ENCODE measurements at regions not wholly inside any gene's neighbourhood (a gene's known extent, or its start where the extent isn't known, plus 50 kb on each side); places are given as distances from the start of the nearest gene placed in this dataset.

DNA sequence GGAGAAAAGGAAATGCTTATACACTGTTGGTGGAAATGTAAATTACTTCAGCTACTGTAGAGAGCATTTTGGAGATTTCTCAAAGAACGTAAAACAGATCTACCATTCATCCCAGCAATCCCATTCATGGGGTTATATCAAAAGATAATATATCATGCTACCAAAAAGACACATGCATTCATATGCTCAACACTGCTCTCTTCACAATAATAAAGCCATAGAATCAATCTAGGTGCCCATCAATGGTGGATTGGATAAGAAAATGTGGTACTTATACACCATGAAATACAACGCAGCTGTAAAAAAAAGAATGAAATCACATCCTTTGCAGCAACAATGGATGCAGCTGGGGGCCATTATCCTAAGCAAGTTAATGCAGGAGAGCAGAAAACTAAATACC lies 1487.7 kb upstream of the SEL1L start:
- Histone ChIP-seq H3K4me3 (replicated peaks; ENCODE audit: low read depth, low read length) (no peak overlapping the region), H3K27me3 (replicated peaks; ENCODE audit: control insufficient read depth, insufficient read depth, low read length) (no peaks in the 10 kb centered on the region), H3K36me3 (ENCODE audit: control insufficient read depth, insufficient read depth, low read length) (no peaks in the 10 kb centered on the region)
- DNase-seq (ENCODE audit: extremely low read depth, insufficient read length), result no peak
- TF ChIP-seq, protein P1, sequence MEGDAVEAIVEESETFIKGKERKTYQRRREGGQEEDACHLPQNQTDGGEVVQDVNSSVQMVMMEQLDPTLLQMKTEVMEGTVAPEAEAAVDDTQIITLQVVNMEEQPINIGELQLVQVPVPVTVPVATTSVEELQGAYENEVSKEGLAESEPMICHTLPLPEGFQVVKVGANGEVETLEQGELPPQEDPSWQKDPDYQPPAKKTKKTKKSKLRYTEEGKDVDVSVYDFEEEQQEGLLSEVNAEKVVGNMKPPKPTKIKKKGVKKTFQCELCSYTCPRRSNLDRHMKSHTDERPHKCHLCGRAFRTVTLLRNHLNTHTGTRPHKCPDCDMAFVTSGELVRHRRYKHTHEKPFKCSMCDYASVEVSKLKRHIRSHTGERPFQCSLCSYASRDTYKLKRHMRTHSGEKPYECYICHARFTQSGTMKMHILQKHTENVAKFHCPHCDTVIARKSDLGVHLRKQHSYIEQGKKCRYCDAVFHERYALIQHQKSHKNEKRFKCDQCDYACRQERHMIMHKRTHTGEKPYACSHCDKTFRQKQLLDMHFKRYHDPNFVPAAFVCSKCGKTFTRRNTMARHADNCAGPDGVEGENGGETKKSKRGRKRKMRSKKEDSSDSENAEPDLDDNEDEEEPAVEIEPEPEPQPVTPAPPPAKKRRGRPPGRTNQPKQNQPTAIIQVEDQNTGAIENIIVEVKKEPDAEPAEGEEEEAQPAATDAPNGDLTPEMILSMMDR (IDR thresholded peaks at IDR 0.05; ENCODE audit: insufficient read depth, low read length, poor library complexity, severe bottlenecking), result no peak

DNA sequence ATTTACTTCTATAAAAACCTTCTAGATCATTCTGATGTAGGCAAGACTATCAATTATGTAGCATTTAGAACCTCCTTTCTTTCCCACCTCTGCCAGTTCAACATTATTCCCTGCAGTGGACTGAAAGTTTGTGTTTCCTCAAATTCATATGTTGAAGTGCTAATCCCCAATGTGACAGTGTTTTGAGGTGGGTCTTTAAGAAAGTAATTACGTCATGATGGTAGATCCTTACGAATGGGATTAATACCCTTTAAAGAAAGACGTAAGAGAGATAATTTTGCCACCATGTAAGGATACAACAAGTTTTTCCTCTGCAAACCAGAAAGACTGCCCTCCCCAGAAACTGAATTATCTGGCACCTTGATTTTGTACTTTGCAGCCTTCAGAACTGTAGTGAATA lies 1489.7 kb upstream of the SEL1L start:
- no peak for DNase-seq (ENCODE audit: extremely low read depth, insufficient read length)
- Histone ChIP-seq H3K4me3 (replicated peaks; ENCODE audit: low read depth, low read length) (no peak overlapping the region), H3K27me3 (replicated peaks; ENCODE audit: control insufficient read depth, insufficient read depth, low read length) (no peaks in the 10 kb centered on the region), H3K36me3 (ENCODE audit: control insufficient read depth, insufficient read depth, low read length) (no peaks in the 10 kb centered on the region)
- TF ChIP-seq, protein P1 (IDR thresholded peaks at IDR 0.05; ENCODE audit: insufficient read depth, low read length, poor library complexity, severe bottlenecking), result no peak

DNA sequence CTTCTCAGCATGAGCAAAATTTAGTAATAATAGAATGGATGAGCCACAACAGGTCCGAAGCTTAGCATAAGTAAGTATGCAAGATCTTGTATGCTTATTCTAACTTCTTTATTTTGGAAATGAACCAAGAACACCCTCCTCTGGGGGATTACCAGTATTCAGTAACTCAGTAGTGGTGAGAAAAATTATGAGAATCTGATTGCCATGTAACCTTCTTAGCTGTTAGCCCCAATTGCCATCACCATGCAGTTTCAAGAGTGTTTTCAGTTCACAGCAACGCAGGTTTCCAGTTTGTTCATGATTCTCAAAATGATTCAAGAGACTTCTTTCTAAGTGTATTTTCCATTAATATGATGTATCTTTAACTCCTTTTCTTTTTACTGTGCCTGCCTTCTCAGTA lies 1507.6 kb upstream of the SEL1L start:
- TF ChIP-seq, protein P1 (IDR thresholded peaks at IDR 0.05; ENCODE audit: insufficient read depth, low read length, poor library complexity, severe bottlenecking), result no peak
- Histone ChIP-seq H3K27me3 (replicated peaks; ENCODE audit: control insufficient read depth, insufficient read depth, low read length) (no peaks in the 10 kb centered on the region), H3K4me3 (replicated peaks; ENCODE audit: low read depth, low read length) (no peak overlapping the region), H3K36me3 (ENCODE audit: control insufficient read depth, insufficient read depth, low read length) (no peaks in the 10 kb centered on the region)
- no peak for DNase-seq (ENCODE audit: extremely low read depth, insufficient read length)

DNA sequence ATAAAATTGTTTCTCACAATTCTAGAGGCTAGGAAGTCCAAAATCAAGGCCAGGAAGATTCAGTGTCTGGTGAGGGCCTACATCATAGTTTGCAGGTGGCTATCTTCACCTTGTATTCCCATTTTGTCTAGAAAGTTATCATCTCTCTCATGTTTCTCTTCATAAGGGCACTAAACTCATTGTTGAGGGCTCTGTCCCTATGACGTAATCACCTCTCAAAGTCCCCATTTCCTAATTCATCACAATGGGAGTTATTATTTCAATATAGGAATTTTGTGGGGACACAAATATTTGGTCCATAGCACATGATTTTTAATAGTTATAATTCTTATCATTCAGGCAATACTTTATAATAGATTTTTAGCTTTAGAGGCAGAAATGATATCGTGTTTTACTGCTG lies 1509.2 kb upstream of the SEL1L start:
- Histone ChIP-seq H3K36me3 (ENCODE audit: control insufficient read depth, insufficient read depth, low read length) (no peaks in the 10 kb centered on the region), H3K27me3 (replicated peaks; ENCODE audit: control insufficient read depth, insufficient read depth, low read length) (no peaks in the 10 kb centered on the region), H3K4me3 (replicated peaks; ENCODE audit: low read depth, low read length) (no peak overlapping the region)
- TF ChIP-seq, protein P1 (IDR thresholded peaks at IDR 0.05; ENCODE audit: insufficient read depth, low read length, poor library complexity, severe bottlenecking), result no peak
- DNase-seq (ENCODE audit: extremely low read depth, insufficient read length), result no peak

DNA sequence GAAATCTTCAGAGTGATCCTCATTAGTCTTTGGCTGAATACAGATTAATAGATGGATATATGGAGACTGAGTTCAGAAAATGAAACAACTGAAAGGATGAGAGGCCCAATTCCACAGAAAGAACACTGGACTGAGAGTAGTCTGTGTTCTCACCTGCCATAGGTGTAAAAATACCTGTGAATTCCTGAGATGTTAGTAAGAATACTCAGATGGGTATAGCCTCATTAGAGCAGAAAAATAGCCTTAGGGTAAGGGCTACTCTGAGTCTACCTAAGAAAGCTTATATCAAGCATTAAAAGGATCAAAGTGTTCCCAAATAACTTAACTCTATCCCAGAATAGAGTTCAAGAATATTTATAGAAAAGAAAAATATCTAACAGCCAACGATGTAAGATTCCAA lies 1510.3 kb upstream of the SEL1L start:
- TF ChIP-seq, protein P1 (IDR thresholded peaks at IDR 0.05; ENCODE audit: insufficient read depth, low read length, poor library complexity, severe bottlenecking), result no peak
- DNase-seq (ENCODE audit: extremely low read depth, insufficient read length), result no peak
- H3K27me3 ChIP-seq (replicated peaks; ENCODE audit: control insufficient read depth, insufficient read depth, low read length), result no peaks in the 10 kb centered on the region
- no peak overlapping the region for H3K4me3 ChIP-seq (replicated peaks; ENCODE audit: low read depth, low read length)
- no peaks in the 10 kb centered on the region for H3K36me3 ChIP-seq (ENCODE audit: control insufficient read depth, insufficient read depth, low read length)
